ENCODE measurements at regions not wholly inside any gene's neighbourhood (a gene's known extent, or its start where the extent isn't known, plus 50 kb on each side); places are given as distances from the start of the nearest gene placed in this dataset.

GRCh38 chr12:24378548-24379407, 429.3 kb upstream of the SOX5 start:
- TF ChIP-seq CTCF (IDR thresholded peaks at IDR 0.05; ENCODE audit: low read depth, low read length): no peak
- no peak for TF ChIP-seq EZH2phosphoT487 (IDR thresholded peaks at IDR 0.05; ENCODE audit: low read depth)

All from OCI-LY3 (cell line).